HEK293 (cell line): ENCODE measurements at regions not wholly inside any gene's neighbourhood (a gene's known extent, or its start where the extent isn't known, plus 50 kb on each side); places are given as distances from the start of the nearest gene placed in this dataset.

Source experiments
- CTCF ChIA-PET: fragments of 350-600 bp; formaldehyde crosslinking; extraction: SDS; loops from one replicate; lab custom pipeline; 2021; ENCODE audit warnings: antibody characterized with exemption; lab: Yijun Ruan, JAX
- POLR2A ChIA-PET: fragments of 300-600 bp; formaldehyde crosslinking; extraction: SDS; loops from one replicate; lab custom pipeline; 2020; ENCODE audit warnings: antibody characterized with exemption, inconsistent platforms; lab: Yijun Ruan, JAX
- H3K27ac ChIP-seq: fragments of 200-500 bp; sonication (Bioruptor generic); 2 replicates; pipeline ENCODE4 v1.5.1; 2014; ENCODE audit warnings: low read depth, low read length, control low read depth, inconsistent platforms; ENCODE audit errors: extremely low read depth
- H3K36me3 ChIP-seq, 2 experiments: fragments of 200-500 bp in 1 of 2; sonication (Bioruptor generic) in 1 of 2; 1 replicate in 1 of 2; 2 replicates in 1 of 2; pipeline ENCODE4 v1.5.1; 2014 to 2017; ENCODE audit warnings: inconsistent platforms in 2 of 2, low read length in 2 of 2; ENCODE audit not compliant: control insufficient read depth in 2 of 2, insufficient read depth in 1 of 2
- H3K4me1 ChIP-seq: fragments of 200-500 bp; sonication (Bioruptor generic); 2 replicates; pipeline ENCODE4 v1.5.1; 2014; ENCODE audit warnings: mild to moderate bottlenecking, low read length, inconsistent platforms; ENCODE audit not compliant: control insufficient read depth, insufficient read depth
- H3K4me3 ChIP-seq: 2 replicates; pipeline ENCODE4 v1.5.1; 2011; ENCODE audit warnings: low read depth, mild to moderate bottlenecking, control low read depth, low read length, moderate library complexity
- H3K9me3 ChIP-seq: fragments of 200-500 bp; sonication (Bioruptor generic); 2 replicates; pipeline ENCODE4 v1.5.1; 2014; ENCODE audit warnings: low read depth, low read length, inconsistent platforms; ENCODE audit not compliant: control insufficient read depth, insufficient read depth
- GLIS1 ChIP-seq: fragments of 450-650 bp; formaldehyde crosslinking; IDR thresholded peaks from 2 replicates; pipeline ENCODE4 v1.5.1; 2016; ENCODE audit warnings: missing biosample characterization, missing genetic modification characterization
- MEIS1 ChIP-seq: sonication (generic); formaldehyde crosslinking; IDR thresholded peaks from 2 replicates; pipeline ENCODE4 v1.8.1; 2022; ENCODE audit warnings: missing genetic modification reagents, mild to moderate bottlenecking, borderline replicate concordance
- PRDM4 ChIP-seq: fragments of 450-650 bp; formaldehyde crosslinking; IDR thresholded peaks from 2 replicates; pipeline ENCODE4 v1.5.1; 2017; ENCODE audit warnings: missing biosample characterization, missing genetic modification characterization
- SP7 ChIP-seq: fragments of 450-650 bp; formaldehyde crosslinking; IDR thresholded peaks from 2 replicates; pipeline ENCODE4 v1.5.1; 2016; ENCODE audit warnings: missing biosample characterization, missing genetic modification characterization
- TSHZ1 ChIP-seq: fragments of 450-650 bp; formaldehyde crosslinking; IDR thresholded peaks from 2 replicates; pipeline ENCODE4 v1.5.1; 2016; ENCODE audit warnings: missing biosample characterization, missing genetic modification characterization, borderline replicate concordance
- ZBTB26 ChIP-seq: fragments of 450-650 bp; formaldehyde crosslinking; optimal IDR thresholded peaks from 2 replicates; pipeline ENCODE3; 2016; ENCODE audit warnings: missing biosample characterization, mild to moderate bottlenecking, missing genetic modification characterization
- ZFP41 ChIP-seq: fragments of 450-650 bp; formaldehyde crosslinking; IDR thresholded peaks from 2 replicates; pipeline ENCODE4 v1.5.1; 2016; ENCODE audit warnings: missing biosample characterization, missing genetic modification characterization, borderline replicate concordance
- ZNF19 ChIP-seq: fragments of 450-650 bp; formaldehyde crosslinking; IDR thresholded peaks from 2 replicates; pipeline ENCODE4; 2016; ENCODE audit warnings: missing biosample characterization, missing genetic modification characterization, low read depth
- ZNF2 ChIP-seq: fragments of 450-650 bp; formaldehyde crosslinking; IDR thresholded peaks from 2 replicates; pipeline ENCODE4 v1.5.1; 2016; ENCODE audit warnings: missing biosample characterization, missing genetic modification characterization
- ZNF221 ChIP-seq: fragments of 450-650 bp; formaldehyde crosslinking; IDR thresholded peaks from 2 replicates; pipeline ENCODE4 v1.5.1; 2017; ENCODE audit warnings: missing biosample characterization, missing genetic modification characterization, borderline replicate concordance
- ZNF239 ChIP-seq: fragments of 450-650 bp; formaldehyde crosslinking; IDR thresholded peaks from 2 replicates; pipeline ENCODE4 v1.5.1; 2016; ENCODE audit warnings: missing biosample characterization, missing genetic modification characterization
- ZNF24 ChIP-seq: fragments of 450-650 bp; formaldehyde crosslinking; IDR thresholded peaks from 2 replicates; pipeline ENCODE4 v1.5.1; 2016; ENCODE audit warnings: missing biosample characterization, missing genetic modification characterization
- ZNF280C ChIP-seq: fragments of 450-650 bp; formaldehyde crosslinking; IDR thresholded peaks from 2 replicates; pipeline ENCODE4 v1.5.1; 2016; ENCODE audit warnings: missing biosample characterization, missing genetic modification characterization
- ZNF404 ChIP-seq: fragments of 450-650 bp; formaldehyde crosslinking; IDR thresholded peaks from 2 replicates; pipeline ENCODE4 v1.5.1; 2017; ENCODE audit warnings: missing biosample characterization, missing genetic modification characterization
- ZNF449 ChIP-seq: fragments of 450-650 bp; formaldehyde crosslinking; IDR thresholded peaks from 2 replicates; pipeline ENCODE4 v1.5.1; 2017; ENCODE audit warnings: missing biosample characterization, mild to moderate bottlenecking, missing genetic modification characterization, moderate library complexity
- ZNF561 ChIP-seq: fragments of 450-650 bp; IDR thresholded peaks from 2 replicates; pipeline ENCODE4 v1.5.1; 2018; ENCODE audit warnings: missing biosample characterization, missing genetic modification characterization, borderline replicate concordance
- ZNF596 ChIP-seq: fragments of 450-650 bp; IDR thresholded peaks from 2 replicates; pipeline ENCODE4 v1.5.0; 2018; ENCODE audit warnings: missing biosample characterization, mild to moderate bottlenecking, missing genetic modification characterization, moderate library complexity
- ZNF677 ChIP-seq: fragments of 450-650 bp; IDR thresholded peaks from 2 replicates; pipeline ENCODE4 v1.5.0; 2018; ENCODE audit warnings: missing biosample characterization, mild to moderate bottlenecking, missing genetic modification characterization, moderate library complexity
- ZNF707 ChIP-seq: fragments of 450-650 bp; formaldehyde crosslinking; IDR thresholded peaks from 2 replicates; pipeline ENCODE4 v1.5.1; 2016; ENCODE audit warnings: missing biosample characterization, missing genetic modification characterization
- ZNF830 ChIP-seq: fragments of 450-650 bp; IDR thresholded peaks from 2 replicates; pipeline ENCODE4 v1.5.0; 2018; ENCODE audit warnings: missing biosample characterization, missing genetic modification characterization, low read depth, mild to moderate bottlenecking, moderate library complexity

- no peak overlapping the region for H3K4me3 ChIP-seq
- POLR2A ChIA-PET, result no interaction called here
- CTCF ChIA-PET, result no interaction called here
- no peak overlapping the region for H3K27ac ChIP-seq
- TF ChIP-seq ZNF404, result no peak
- TF ChIP-seq ZNF280C, result no peak
- TF ChIP-seq ZNF239, result no peak
- TF ChIP-seq ZNF2 (tag by site-specific recombination), result no peak
- TF ChIP-seq TSHZ1 (tag by site-specific recombination), result no peak
- TF ChIP-seq ZNF19 (tag by site-specific recombination), result no peak
- no peak for TF ChIP-seq ZNF707 (tag by site-specific recombination)
- no peak for TF ChIP-seq ZNF24 (tag by site-specific recombination)
- no peak for TF ChIP-seq ZNF830 (tag by site-specific recombination)
- TF ChIP-seq SP7 (tag by site-specific recombination), result no peak
- TF ChIP-seq ZNF449, result no peak
- no peak for TF ChIP-seq PRDM4 (tag by site-specific recombination)
- TF ChIP-seq ZNF561 (tag by site-specific recombination), result no peak
- no peak for TF ChIP-seq ZBTB26
- TF ChIP-seq GLIS1, result no peak
- TF ChIP-seq ZFP41 (tag by site-specific recombination), result no peak
- no peak for TF ChIP-seq ZNF596 (tag by site-specific recombination)
- TF ChIP-seq MEIS1, result no peak
- no peak for TF ChIP-seq ZNF677 (tag by site-specific recombination)
- no peak for TF ChIP-seq ZNF221 (tag by site-specific recombination)
- no peaks in the 10 kb centered on the region for H3K9me3 ChIP-seq
- no peaks in the 10 kb centered on the region for H3K36me3 ChIP-seq
- no peaks in the 10 kb centered on the region for H3K4me1 ChIP-seq
Measured at GRCh38 chr4:19014594-19014993, 993.0 kb upstream of the LCORL start.
